H9 (cell line): ENCODE measurements at regions not wholly inside any gene's neighbourhood (a gene's known extent, or its start where the extent isn't known, plus 50 kb on each side); places are given as distances from the start of the nearest gene placed in this dataset.

Experiments used
- DNase-seq: peaks from one replicate; pipeline ENCODE4 v3.0.0-alpha.2; 2017
- H2AFZ ChIP-seq: one replicate; pipeline ENCODE4 v1.6.1; 2013; ENCODE audit warnings: mild to moderate bottlenecking, low read length, control low read depth, moderate library complexity
- H2AK5ac ChIP-seq: 2 replicates; pipeline ENCODE4 v1.6.1; 2013; ENCODE audit warnings: low read length, control low read depth, mixed read lengths; ENCODE audit not compliant: insufficient read length
- H2BK120ac ChIP-seq: one replicate; pipeline ENCODE4 v1.6.1; 2013; ENCODE audit warnings: low read depth, mild to moderate bottlenecking, low read length, control low read depth, inconsistent platforms; ENCODE audit not compliant: poor library complexity, severe bottlenecking
- H2BK12ac ChIP-seq: 2 replicates; pipeline ENCODE4 v1.6.1; 2013; ENCODE audit warnings: low read length, control low read depth, mixed read lengths, low read depth; ENCODE audit not compliant: insufficient read length
- H2BK15ac ChIP-seq: 2 replicates; pipeline ENCODE4 v1.6.1; 2013; ENCODE audit warnings: low read depth, low read length, control low read depth
- H2BK20ac ChIP-seq: one replicate; pipeline ENCODE4 v1.6.1; 2013; ENCODE audit warnings: low read depth, mild to moderate bottlenecking, low read length, control low read depth, inconsistent platforms; ENCODE audit not compliant: poor library complexity, severe bottlenecking
- H2BK5ac ChIP-seq: 2 replicates; pipeline ENCODE4 v1.6.1; 2013; ENCODE audit warnings: low read length, control low read depth, mixed read lengths; ENCODE audit not compliant: insufficient read length
- H3K14ac ChIP-seq: 2 replicates; pipeline ENCODE4 v1.6.1; 2013; ENCODE audit warnings: low read length, control low read depth; ENCODE audit not compliant: insufficient read depth
- H3K18ac ChIP-seq: 2 replicates; pipeline ENCODE4 v1.6.1; 2013; ENCODE audit warnings: low read depth, mild to moderate bottlenecking, mixed read lengths, low read length, control low read depth; ENCODE audit not compliant: insufficient read length
- H3K23ac ChIP-seq: 2 replicates; pipeline ENCODE4 v1.6.1; 2013; ENCODE audit warnings: low read length, control low read depth, mixed read lengths, low read depth; ENCODE audit not compliant: insufficient read length
- H3K23me2 ChIP-seq: 2 replicates; pipeline ENCODE4 v1.6.1; 2013; ENCODE audit warnings: low read depth, mild to moderate bottlenecking, mixed read lengths, low read length, control low read depth; ENCODE audit not compliant: insufficient read length, poor library complexity, severe bottlenecking
- H3K27ac ChIP-seq: 2 replicates; pipeline ENCODE4 v1.5.1; 2013; ENCODE audit warnings: low read length, control low read depth, mixed read lengths, low read depth; ENCODE audit not compliant: insufficient read length
- H3K27me3 ChIP-seq: 2 replicates; pipeline ENCODE4 v1.6.1; 2013; ENCODE audit warnings: low read length, control low read depth, inconsistent platforms; ENCODE audit not compliant: insufficient read depth
- H3K4ac ChIP-seq: 2 replicates; pipeline ENCODE4 v1.6.1; 2013; ENCODE audit warnings: low read depth, mild to moderate bottlenecking, control low read depth, inconsistent platforms, low read length, moderate library complexity
- H3K4me1 ChIP-seq: 2 replicates; pipeline ENCODE4 v1.6.1; 2013; ENCODE audit warnings: low read length, control low read depth, inconsistent platforms; ENCODE audit not compliant: insufficient read depth
- H3K4me2 ChIP-seq: 2 replicates; pipeline ENCODE4 v1.6.1; 2013; ENCODE audit warnings: low read length, control low read depth, mixed read lengths; ENCODE audit not compliant: insufficient read length, insufficient read depth
- H3K56ac ChIP-seq: 2 replicates; pipeline ENCODE4 v1.6.1; 2013; ENCODE audit warnings: low read depth, mild to moderate bottlenecking, mixed read lengths, low read length, control low read depth; ENCODE audit not compliant: insufficient read length
- H3K79me1 ChIP-seq: 2 replicates; pipeline ENCODE4 v1.6.1; 2013; ENCODE audit warnings: low read depth, mild to moderate bottlenecking, moderate library complexity, low read length, control low read depth, inconsistent platforms; ENCODE audit not compliant: insufficient read depth, poor library complexity, severe bottlenecking
- H3K79me2 ChIP-seq: 2 replicates; pipeline ENCODE4 v1.6.1; 2013; ENCODE audit warnings: low read length, control low read depth, inconsistent platforms; ENCODE audit not compliant: insufficient read depth
- H3K9ac ChIP-seq: 2 replicates; pipeline ENCODE4 v1.6.1; 2013; ENCODE audit warnings: low read length, control low read depth, mixed read lengths; ENCODE audit not compliant: insufficient read length; ENCODE audit errors: extremely low read depth
- H3K9me3 ChIP-seq: one replicate; pipeline ENCODE4 v1.6.1; 2013; ENCODE audit warnings: low read depth, low read length, inconsistent platforms; ENCODE audit not compliant: control insufficient read depth
- H3T11ph ChIP-seq: one replicate; pipeline ENCODE4 v1.6.1; 2013; ENCODE audit warnings: mild to moderate bottlenecking, low read length, control low read depth, inconsistent platforms
- H4K20me1 ChIP-seq: one replicate; pipeline ENCODE4 v1.6.1; 2013; ENCODE audit not compliant: control insufficient read depth, insufficient read length, insufficient read depth
- H4K5ac ChIP-seq: 2 replicates; pipeline ENCODE4 v1.6.1; 2013; ENCODE audit warnings: low read depth, mild to moderate bottlenecking, mixed read lengths, low read length, control low read depth; ENCODE audit not compliant: insufficient read length
- H4K8ac ChIP-seq: replicated peaks from 2 replicates; pipeline ENCODE4 v1.6.1; 2013; ENCODE audit warnings: low read length, control low read depth, mixed read lengths, low read depth; ENCODE audit not compliant: insufficient read length
- H4K91ac ChIP-seq: 2 replicates; pipeline ENCODE4 v1.6.1; 2013; ENCODE audit warnings: low read depth, mild to moderate bottlenecking, moderate library complexity, mixed read lengths, low read length, control low read depth; ENCODE audit not compliant: insufficient read length
- H3K27ac Mint-ChIP-seq, 3 experiments: 2 replicates in 2 of 3; 3 replicates in 1 of 3; pipeline ENCODE4 v1.8.0; 2020 to 2021; ENCODE audit warnings: mixed read lengths in 3 of 3, mild to moderate bottlenecking in 1 of 3, moderate library complexity in 1 of 3
- H3K27me3 Mint-ChIP-seq: 2 replicates; pipeline ENCODE4 v1.8.0; 2021; ENCODE audit warnings: low read depth, mild to moderate bottlenecking, moderate library complexity, mixed read lengths
- H3K36me3 Mint-ChIP-seq, 3 experiments: 2 replicates in 2 of 3; 3 replicates in 1 of 3; pipeline ENCODE4 v1.8.0; 2020 to 2021; ENCODE audit warnings: low read depth in 3 of 3, mixed read lengths in 3 of 3; ENCODE audit not compliant: insufficient read depth in 1 of 3
- H3K4me1 Mint-ChIP-seq, 2 experiments: 2 replicates each; pipeline ENCODE4 v1.8.0; 2020; ENCODE audit warnings: mixed read lengths in 2 of 2
- H3K4me3 Mint-ChIP-seq, 2 experiments: 2 replicates in 1 of 2; 3 replicates in 1 of 2; pipeline ENCODE4 v1.8.0; 2020 to 2021; ENCODE audit warnings: mild to moderate bottlenecking in 2 of 2, mixed read lengths in 2 of 2, moderate library complexity in 1 of 2
- H3K9me3 Mint-ChIP-seq, 2 experiments: 2 replicates in 1 of 2; 3 replicates in 1 of 2; pipeline ENCODE4 v1.8.0; 2020; ENCODE audit warnings: mild to moderate bottlenecking in 2 of 2, mixed read lengths in 2 of 2, moderate library complexity in 1 of 2
- WGBS: extraction: QIAGEN DNeasy Blood & Tissue Kit; methylation state at CpG from one replicate; pipeline ENCODE4 v1.1.7; 2013; ENCODE audit warnings: missing lambda C conversion rate, low lambda C conversion rate, mixed read lengths; ENCODE audit not compliant: insufficient read length; ENCODE audit errors: extremely low coverage; 5-methylcytosine and 5-hydroxymethylcytosine counted together
- TF ChIP-seq, protein P1 (sequence below): fragments of 200-600 bp; sonication (generic); conservative IDR thresholded peaks from 3 replicates; pipeline ENCODE4 v1.8.0; 2021; ENCODE audit warnings: antibody characterized with exemption, mild to moderate bottlenecking

DNA sequence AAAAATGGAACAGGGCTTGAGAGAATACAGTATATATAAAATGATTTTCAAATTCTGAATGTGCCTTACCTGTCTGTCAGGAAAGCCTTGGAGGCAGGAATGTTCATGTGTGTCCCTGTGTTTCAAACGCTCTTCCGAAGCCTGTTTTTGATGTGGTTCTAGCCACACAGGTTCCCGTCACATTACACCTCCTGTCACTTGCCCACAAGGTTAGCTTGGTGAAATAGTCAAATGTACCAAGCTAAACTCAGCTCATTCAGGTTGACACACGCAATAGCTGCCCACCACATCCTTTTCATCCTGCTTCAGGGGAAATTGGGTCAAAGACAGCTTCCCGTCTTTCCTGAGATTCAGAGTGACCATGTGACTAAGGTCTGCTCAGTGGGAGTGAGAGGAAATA is 574.0 kb downstream of the EFNB2 start:
- WGBS: no CpG with 5 or more reads among the region's 5 CpGs
- no peaks in the 10 kb centered on the region for H3K27me3 ChIP-seq
- no peak overlapping the region for H2AK5ac ChIP-seq
- no peak overlapping the region for H4K91ac ChIP-seq
- no peak overlapping the region for H3K4ac ChIP-seq
- no peaks in the 10 kb centered on the region for H3K79me1 ChIP-seq
- Mint-ChIP-seq H3K36me3 (no peaks in the 10 kb centered on the region; a peak in 1 of 7 replicates), H3K4me3 (no peak overlapping the region), H3K4me1 (no peaks in the 10 kb centered on the region), H3K27ac (no peak overlapping the region), H3K27me3 (no peaks in the 10 kb centered on the region), H3K9me3 (no peaks in the 10 kb centered on the region)
- H3K23me2 ChIP-seq: no peaks in the 10 kb centered on the region
- H3K27ac ChIP-seq: no peak overlapping the region
- H3K14ac ChIP-seq: no peak overlapping the region
- TF ChIP-seq, protein P1, sequence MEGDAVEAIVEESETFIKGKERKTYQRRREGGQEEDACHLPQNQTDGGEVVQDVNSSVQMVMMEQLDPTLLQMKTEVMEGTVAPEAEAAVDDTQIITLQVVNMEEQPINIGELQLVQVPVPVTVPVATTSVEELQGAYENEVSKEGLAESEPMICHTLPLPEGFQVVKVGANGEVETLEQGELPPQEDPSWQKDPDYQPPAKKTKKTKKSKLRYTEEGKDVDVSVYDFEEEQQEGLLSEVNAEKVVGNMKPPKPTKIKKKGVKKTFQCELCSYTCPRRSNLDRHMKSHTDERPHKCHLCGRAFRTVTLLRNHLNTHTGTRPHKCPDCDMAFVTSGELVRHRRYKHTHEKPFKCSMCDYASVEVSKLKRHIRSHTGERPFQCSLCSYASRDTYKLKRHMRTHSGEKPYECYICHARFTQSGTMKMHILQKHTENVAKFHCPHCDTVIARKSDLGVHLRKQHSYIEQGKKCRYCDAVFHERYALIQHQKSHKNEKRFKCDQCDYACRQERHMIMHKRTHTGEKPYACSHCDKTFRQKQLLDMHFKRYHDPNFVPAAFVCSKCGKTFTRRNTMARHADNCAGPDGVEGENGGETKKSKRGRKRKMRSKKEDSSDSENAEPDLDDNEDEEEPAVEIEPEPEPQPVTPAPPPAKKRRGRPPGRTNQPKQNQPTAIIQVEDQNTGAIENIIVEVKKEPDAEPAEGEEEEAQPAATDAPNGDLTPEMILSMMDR: no peak
- no peak overlapping the region for H2BK20ac ChIP-seq
- H2AFZ ChIP-seq: no peak overlapping the region
- H3K9me3 ChIP-seq: no peaks in the 10 kb centered on the region
- H3K9ac ChIP-seq: no peak overlapping the region
- DNase-seq: no peak
- H3K79me2 ChIP-seq: no peaks in the 10 kb centered on the region
- no peak overlapping the region for H3K18ac ChIP-seq
- H3K4me2 ChIP-seq: no peak overlapping the region
- no peak overlapping the region for H2BK5ac ChIP-seq
- H2BK12ac ChIP-seq: no peak overlapping the region
- no peak overlapping the region for H2BK15ac ChIP-seq
- H3K56ac ChIP-seq: no peak overlapping the region
- no peak overlapping the region for H3K23ac ChIP-seq
- no peak overlapping the region for H3T11ph ChIP-seq
- no peaks in the 10 kb centered on the region for H4K20me1 ChIP-seq
- H2BK120ac ChIP-seq: no peak overlapping the region
- no peak overlapping the region for H4K5ac ChIP-seq
- no peaks in the 10 kb centered on the region for H3K4me1 ChIP-seq
- H4K8ac ChIP-seq: no peak overlapping the region
